ENCODE measurements at regions not wholly inside any gene's neighbourhood (a gene's known extent, or its start where the extent isn't known, plus 50 kb on each side); places are given as distances from the start of the nearest gene placed in this dataset.

- no peak for TF ChIP-seq MAX (IDR thresholded peaks at IDR 0.05; ENCODE audit: low read depth, low read length)
- no peak for TF ChIP-seq POLR2A (IDR thresholded peaks at IDR 0.05; ENCODE audit: extremely low read depth, insufficient read length)
Measured at GRCh38 chr22:49449377-49449776, 378.3 kb downstream of the BRD1 start.

Data from NB4 (cell line).